ENCODE measurements at regions not wholly inside any gene's neighbourhood (a gene's known extent, or its start where the extent isn't known, plus 50 kb on each side); places are given as distances from the start of the nearest gene placed in this dataset.

DNA sequence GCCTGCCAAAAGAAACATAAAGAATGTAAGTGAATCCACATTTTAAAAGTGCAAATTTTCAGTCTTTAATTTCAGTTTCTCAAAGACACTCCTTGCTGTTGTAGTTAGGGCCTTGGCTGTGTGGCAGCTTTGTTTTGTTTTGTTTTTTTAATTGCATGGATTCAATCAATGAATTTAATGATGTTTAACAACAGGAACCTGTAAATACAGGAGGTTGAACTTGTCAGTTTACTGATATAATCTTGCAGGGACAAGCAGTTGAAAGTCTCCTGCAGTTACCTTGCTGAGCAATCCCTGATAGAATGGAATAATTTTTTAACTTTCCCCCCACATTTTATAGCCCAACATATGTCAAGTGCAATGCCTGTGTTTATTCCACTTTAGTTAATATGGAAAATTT lies 528.3 kb upstream of the PCDH7 start:
- no peak for TF ChIP-seq POLR2A (IDR thresholded peaks at IDR 0.05; ENCODE audit: low read length)
- TF ChIP-seq GATA1 (IDR thresholded peaks at IDR 0.05; ENCODE audit: low read depth, low read length): no peak
